Embryonic facial prominence (tissue), 1 donor: ENCODE measurements at regions not wholly inside any gene's neighbourhood (a gene's known extent, or its start where the extent isn't known, plus 50 kb on each side); places are given as distances from the start of the nearest gene placed in this dataset.
"Not testable (repeated sequence)": the region's sequence is repeated elsewhere in the genome, so short reads cannot be mapped to it uniquely, and the experiment has no call there.

Experiments
- DNase-seq: peaks from one replicate; pipeline ENCODE4 v3.0.0-alpha.2; 2016; ENCODE audit errors: extremely low spot score

GRCh38 chr4:164676152-164676551, 77.8 kb upstream of the SMIM31 start:
- not testable (repeated sequence) for DNase-seq

- no peak for DNase-seq
Observed at GRCh38 chr4:164683040-164683439, 70.9 kb upstream of the SMIM31 start.

- no peak for DNase-seq
Observed at GRCh38 chr4:164695650-164696049, 58.3 kb upstream of the SMIM31 start.

GRCh38 chr4:164700471-164700870, 53.5 kb upstream of the SMIM31 start:
- no peak for DNase-seq

GRCh38 chr4:164701665-164702064, 52.3 kb upstream of the SMIM31 start:
- no peak for DNase-seq
